ENCODE measurements at regions not wholly inside any gene's neighbourhood (a gene's known extent, or its start where the extent isn't known, plus 50 kb on each side); places are given as distances from the start of the nearest gene placed in this dataset.
"Not testable (repeated sequence)": the region's sequence is repeated elsewhere in the genome, so short reads cannot be mapped to it uniquely, and the experiment has no call there.

DNA sequence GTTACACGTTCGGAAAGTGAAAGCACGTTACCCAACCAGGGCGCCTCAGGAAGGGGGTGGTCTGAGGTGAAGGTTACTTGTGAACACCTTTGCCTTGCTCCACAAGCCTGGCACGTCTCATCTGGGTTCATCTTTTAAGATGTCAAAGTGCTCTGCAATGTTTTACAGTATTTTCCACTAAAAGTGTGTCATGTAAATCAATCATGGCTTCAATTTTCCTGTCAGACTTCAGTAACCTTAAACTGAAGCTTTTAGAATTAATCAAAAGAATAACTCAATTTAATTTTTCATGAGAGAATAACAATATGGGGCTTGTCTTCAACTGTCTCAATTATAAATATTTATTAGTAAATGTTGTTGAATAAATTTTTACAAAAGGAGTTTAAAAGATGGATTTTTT, 93.3 kb upstream of the FANCL start:
- no peak overlapping the region for H3K4me3 Mint-ChIP-seq (ENCODE audit: low read depth, unreplicated experiment)
- intact Hi-C loops (cut with micrococcal nuclease; ENCODE audit: unreplicated experiment) = no loop called here
- no peaks in the 10 kb centered on the region for H3K27me3 Mint-ChIP-seq (ENCODE audit: unreplicated experiment)
- H3K27ac Mint-ChIP-seq (ENCODE audit: unreplicated experiment) = no peak overlapping the region
- no peak for DNase-seq
- no TSS peak for BruUV-seq (replicated peaks)
- no peaks in the 10 kb centered on the region for H3K9me3 Mint-ChIP-seq (ENCODE audit: low read depth, unreplicated experiment)
- no peaks in the 10 kb centered on the region for H3K4me1 Mint-ChIP-seq (ENCODE audit: low read depth, unreplicated experiment)
- CTCF ChIA-PET = no interaction called here
- TF ChIP-seq, protein P1, sequence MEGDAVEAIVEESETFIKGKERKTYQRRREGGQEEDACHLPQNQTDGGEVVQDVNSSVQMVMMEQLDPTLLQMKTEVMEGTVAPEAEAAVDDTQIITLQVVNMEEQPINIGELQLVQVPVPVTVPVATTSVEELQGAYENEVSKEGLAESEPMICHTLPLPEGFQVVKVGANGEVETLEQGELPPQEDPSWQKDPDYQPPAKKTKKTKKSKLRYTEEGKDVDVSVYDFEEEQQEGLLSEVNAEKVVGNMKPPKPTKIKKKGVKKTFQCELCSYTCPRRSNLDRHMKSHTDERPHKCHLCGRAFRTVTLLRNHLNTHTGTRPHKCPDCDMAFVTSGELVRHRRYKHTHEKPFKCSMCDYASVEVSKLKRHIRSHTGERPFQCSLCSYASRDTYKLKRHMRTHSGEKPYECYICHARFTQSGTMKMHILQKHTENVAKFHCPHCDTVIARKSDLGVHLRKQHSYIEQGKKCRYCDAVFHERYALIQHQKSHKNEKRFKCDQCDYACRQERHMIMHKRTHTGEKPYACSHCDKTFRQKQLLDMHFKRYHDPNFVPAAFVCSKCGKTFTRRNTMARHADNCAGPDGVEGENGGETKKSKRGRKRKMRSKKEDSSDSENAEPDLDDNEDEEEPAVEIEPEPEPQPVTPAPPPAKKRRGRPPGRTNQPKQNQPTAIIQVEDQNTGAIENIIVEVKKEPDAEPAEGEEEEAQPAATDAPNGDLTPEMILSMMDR (IDR thresholded peaks at IDR 0.05; ENCODE audit: unreplicated experiment) = no peak
- H3K36me3 Mint-ChIP-seq (ENCODE audit: insufficient read depth, unreplicated experiment) = no peaks in the 10 kb centered on the region

DNA sequence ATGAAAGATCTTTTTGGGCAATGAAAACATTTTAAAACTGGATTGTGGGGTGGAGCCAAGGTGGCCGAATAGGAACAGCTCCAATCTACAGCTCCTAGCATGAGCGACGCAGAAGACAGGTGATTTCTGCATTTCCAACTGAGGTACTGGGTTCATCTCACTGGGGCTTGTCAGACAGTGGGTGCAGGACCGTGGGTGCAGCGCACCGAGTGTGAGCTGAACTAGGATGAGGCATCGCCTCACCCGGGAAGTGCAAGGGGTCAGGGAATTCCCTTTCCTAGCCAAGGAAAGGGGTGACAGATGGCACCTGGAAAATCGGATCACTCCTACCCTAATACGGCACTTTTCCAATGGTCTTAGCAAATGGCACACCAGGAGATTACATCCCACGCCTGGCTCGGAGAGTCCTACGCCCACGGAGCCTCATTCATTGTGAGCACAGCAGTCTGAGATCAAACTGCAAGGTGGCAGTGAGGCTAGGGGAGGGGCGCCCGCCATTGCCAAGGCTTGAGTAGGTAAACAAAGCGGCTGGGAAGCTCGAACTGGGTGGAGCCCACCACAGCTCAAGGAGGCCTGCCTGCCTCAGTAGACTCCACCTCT, 84.3 kb upstream of the FANCL start:
- H3K27me3 Mint-ChIP-seq (ENCODE audit: unreplicated experiment); H3K36me3 Mint-ChIP-seq (ENCODE audit: insufficient read depth, unreplicated experiment); DNase-seq; H3K9me3 Mint-ChIP-seq (ENCODE audit: low read depth, unreplicated experiment); BruUV-seq (replicated peaks); CTCF ChIA-PET; H3K4me3 Mint-ChIP-seq (ENCODE audit: low read depth, unreplicated experiment); H3K4me1 Mint-ChIP-seq (ENCODE audit: low read depth, unreplicated experiment); H3K27ac Mint-ChIP-seq (ENCODE audit: unreplicated experiment); intact Hi-C loops (cut with micrococcal nuclease; ENCODE audit: unreplicated experiment): not testable (repeated sequence)

DNA sequence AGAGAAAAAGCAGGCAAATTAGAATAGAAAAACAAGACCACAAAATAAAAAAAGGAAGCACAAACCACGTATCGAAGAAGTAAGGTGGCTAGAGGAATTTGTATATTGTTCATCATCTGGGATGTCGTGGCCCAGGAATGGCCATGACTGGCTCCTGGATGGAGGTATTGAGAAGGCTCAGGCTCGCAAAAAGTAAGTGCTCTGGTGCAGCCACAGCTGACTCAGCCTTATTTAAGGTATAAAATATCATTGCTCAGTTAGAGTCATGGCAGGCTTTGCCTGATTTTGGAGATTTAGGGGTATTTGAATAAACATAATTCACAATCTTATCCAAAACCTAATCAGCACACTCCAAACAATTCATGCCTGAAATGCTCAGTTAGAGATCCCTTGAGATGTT, 78.4 kb upstream of the FANCL start:
- CTCF ChIA-PET = no interaction called here
- no peak for DNase-seq
- Mint-ChIP-seq H3K4me3 (ENCODE audit: low read depth, unreplicated experiment) (no peak overlapping the region), H3K36me3 (ENCODE audit: insufficient read depth, unreplicated experiment) (no peaks in the 10 kb centered on the region), H3K27me3 (ENCODE audit: unreplicated experiment) (no peaks in the 10 kb centered on the region), H3K27ac (ENCODE audit: unreplicated experiment) (no peak overlapping the region), H3K4me1 (ENCODE audit: low read depth, unreplicated experiment) (no peaks in the 10 kb centered on the region), H3K9me3 (ENCODE audit: low read depth, unreplicated experiment) (peaks cover 10% of the 10 kb centered on the region)
- intact Hi-C loops (cut with micrococcal nuclease; ENCODE audit: unreplicated experiment) = no loop called here
- BruUV-seq (replicated peaks) = no TSS peak
- TF ChIP-seq, protein P1 (IDR thresholded peaks at IDR 0.05; ENCODE audit: unreplicated experiment) = no peak

DNA sequence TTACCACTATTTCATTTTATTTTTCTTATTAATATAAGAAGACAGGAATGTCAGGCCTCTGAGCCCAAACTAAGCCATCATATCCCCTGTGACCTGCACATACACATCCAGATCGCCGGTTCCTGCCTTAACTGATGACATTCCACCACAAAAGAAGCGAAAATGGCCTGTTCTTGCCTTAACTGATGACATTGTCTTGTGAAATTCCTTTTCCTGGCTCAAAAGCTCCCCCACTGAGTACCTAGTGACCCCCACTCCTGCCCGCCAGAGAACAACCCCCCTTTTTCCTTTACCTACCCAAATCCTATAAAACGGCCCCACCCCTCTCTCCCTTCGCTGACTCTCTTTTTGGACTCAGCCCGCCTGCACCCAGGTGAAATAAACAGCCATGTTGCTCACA, 77.8 kb upstream of the FANCL start:
- H3K27ac Mint-ChIP-seq (ENCODE audit: unreplicated experiment); CTCF ChIA-PET; DNase-seq; intact Hi-C loops (cut with micrococcal nuclease; ENCODE audit: unreplicated experiment); H3K36me3 Mint-ChIP-seq (ENCODE audit: insufficient read depth, unreplicated experiment); BruUV-seq (replicated peaks); H3K4me1 Mint-ChIP-seq (ENCODE audit: low read depth, unreplicated experiment); H3K9me3 Mint-ChIP-seq (ENCODE audit: low read depth, unreplicated experiment); H3K27me3 Mint-ChIP-seq (ENCODE audit: unreplicated experiment); H3K4me3 Mint-ChIP-seq (ENCODE audit: low read depth, unreplicated experiment): not testable (repeated sequence)

DNA sequence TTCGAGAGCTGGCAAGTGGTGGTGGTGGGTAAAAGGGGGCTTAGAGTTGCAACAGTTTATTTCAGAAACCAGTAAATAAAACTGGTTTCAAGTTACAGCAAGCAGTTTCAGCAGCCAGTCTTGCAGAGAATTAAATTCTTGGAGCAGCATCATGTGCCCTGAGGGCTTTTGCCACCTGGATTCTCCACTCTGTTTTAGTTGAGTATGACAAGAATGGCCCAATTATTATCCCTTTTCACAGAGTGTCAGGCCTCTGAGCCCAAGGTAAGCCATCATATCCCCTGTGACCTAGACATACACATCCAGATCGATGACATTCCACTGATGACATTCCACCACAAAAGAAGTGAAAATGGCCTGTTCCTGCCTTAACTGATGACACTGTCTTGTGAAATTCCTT, 72.8 kb upstream of the FANCL start:
- peaks cover 10% of the 10 kb centered on the region for H3K9me3 Mint-ChIP-seq (ENCODE audit: low read depth, unreplicated experiment)
- H3K27ac Mint-ChIP-seq (ENCODE audit: unreplicated experiment) = no peak overlapping the region
- BruUV-seq (replicated peaks) = no TSS peak
- no peaks in the 10 kb centered on the region for H3K36me3 Mint-ChIP-seq (ENCODE audit: insufficient read depth, unreplicated experiment)
- no peaks in the 10 kb centered on the region for H3K4me1 Mint-ChIP-seq (ENCODE audit: low read depth, unreplicated experiment)
- TF ChIP-seq, protein P1 (IDR thresholded peaks at IDR 0.05; ENCODE audit: unreplicated experiment) = no peak
- no peaks in the 10 kb centered on the region for H3K27me3 Mint-ChIP-seq (ENCODE audit: unreplicated experiment)
- no peak overlapping the region for H3K4me3 Mint-ChIP-seq (ENCODE audit: low read depth, unreplicated experiment)
- intact Hi-C loops (cut with micrococcal nuclease; ENCODE audit: unreplicated experiment) = no loop called here
- no peak for DNase-seq
- CTCF ChIA-PET = no interaction called here

Data from Calu3 (cell line).